Epithelial cell of esophagus (primary cell): ENCODE measurements at regions not wholly inside any gene's neighbourhood (a gene's known extent, or its start where the extent isn't known, plus 50 kb on each side); places are given as distances from the start of the nearest gene placed in this dataset.

Experiments
- DNase-seq: peaks from one replicate; pipeline ENCODE4 v3.0.0; 2010; ENCODE audit warnings: low read depth
- H3K4me3 ChIP-seq: 2 replicates; pipeline ENCODE4 v1.5.1; 2011; ENCODE audit warnings: mild to moderate bottlenecking, low read length, control low read depth
- CTCF ChIP-seq: IDR thresholded peaks from 2 replicates; pipeline ENCODE4 v1.5.1; 2011; ENCODE audit warnings: low read depth, mild to moderate bottlenecking, low read length, control low read depth, inconsistent platforms; ENCODE audit not compliant: insufficient read depth; ENCODE audit errors: missing control alignments

GRCh38 chr13:83538636-83539035, 343.6 kb downstream of the SLITRK1 start:
- DNase-seq, result no peak
- no peak for TF ChIP-seq CTCF
- no peak overlapping the region for H3K4me3 ChIP-seq

- no peak overlapping the region for H3K4me3 ChIP-seq
- no peak for TF ChIP-seq CTCF
- DNase-seq, result peak; percentile 52
Measured at GRCh38 chr13:83536941-83537340, 345.3 kb downstream of the SLITRK1 start.

GRCh38 chr13:83536153-83536552, 346.1 kb downstream of the SLITRK1 start:
- no peak overlapping the region for H3K4me3 ChIP-seq
- no peak for TF ChIP-seq CTCF
- peak; percentile 40 for DNase-seq

GRCh38 chr13:83532809-83533208, 349.5 kb downstream of the SLITRK1 start:
- TF ChIP-seq CTCF, result no peak
- no peak overlapping the region for H3K4me3 ChIP-seq
- no peak for DNase-seq

- TF ChIP-seq CTCF, result no peak
- DNase-seq, result no peak
- H3K4me3 ChIP-seq, result no peak overlapping the region
Measured at GRCh38 chr13:83531022-83531421, 351.3 kb downstream of the SLITRK1 start.

GRCh38 chr13:83516781-83517180, 365.5 kb downstream of the SLITRK1 start:
- no peak overlapping the region for H3K4me3 ChIP-seq
- DNase-seq, result no peak
- TF ChIP-seq CTCF, result no peak

- no peak for TF ChIP-seq CTCF
- peak; percentile 83 for DNase-seq
- H3K4me3 ChIP-seq, result no peak overlapping the region
Measured at GRCh38 chr13:83515268-83516015, 366.8 kb downstream of the SLITRK1 start.
